ENCODE measurements at regions not wholly inside any gene's neighbourhood (a gene's known extent, or its start where the extent isn't known, plus 50 kb on each side); places are given as distances from the start of the nearest gene placed in this dataset.
A peak's percentile ranks its signal among the peaks of the same experiment; 100 is the strongest.

DNA sequence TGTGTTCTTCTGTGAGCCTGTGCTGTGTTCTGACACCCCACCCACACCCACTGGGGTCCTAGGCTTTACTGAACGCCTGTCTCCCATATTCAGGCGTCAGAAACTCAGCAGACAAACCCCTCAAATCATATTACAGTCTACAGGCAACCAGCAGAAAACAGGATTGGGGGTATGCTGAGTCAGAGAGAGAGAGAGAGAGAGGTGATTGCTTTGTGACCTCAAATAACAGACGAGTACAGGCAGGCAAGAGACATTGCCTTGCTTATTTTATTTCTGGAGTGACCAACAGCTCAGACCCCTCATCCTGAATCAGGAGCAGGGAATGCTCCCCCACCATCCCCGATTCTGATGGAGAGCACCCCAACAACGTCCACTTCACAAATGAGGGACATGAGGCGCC, 473.9 kb downstream of the PMP22 start:
- H3K4me3 ChIP-seq: no peak overlapping the region
- TF ChIP-seq, protein P1, sequence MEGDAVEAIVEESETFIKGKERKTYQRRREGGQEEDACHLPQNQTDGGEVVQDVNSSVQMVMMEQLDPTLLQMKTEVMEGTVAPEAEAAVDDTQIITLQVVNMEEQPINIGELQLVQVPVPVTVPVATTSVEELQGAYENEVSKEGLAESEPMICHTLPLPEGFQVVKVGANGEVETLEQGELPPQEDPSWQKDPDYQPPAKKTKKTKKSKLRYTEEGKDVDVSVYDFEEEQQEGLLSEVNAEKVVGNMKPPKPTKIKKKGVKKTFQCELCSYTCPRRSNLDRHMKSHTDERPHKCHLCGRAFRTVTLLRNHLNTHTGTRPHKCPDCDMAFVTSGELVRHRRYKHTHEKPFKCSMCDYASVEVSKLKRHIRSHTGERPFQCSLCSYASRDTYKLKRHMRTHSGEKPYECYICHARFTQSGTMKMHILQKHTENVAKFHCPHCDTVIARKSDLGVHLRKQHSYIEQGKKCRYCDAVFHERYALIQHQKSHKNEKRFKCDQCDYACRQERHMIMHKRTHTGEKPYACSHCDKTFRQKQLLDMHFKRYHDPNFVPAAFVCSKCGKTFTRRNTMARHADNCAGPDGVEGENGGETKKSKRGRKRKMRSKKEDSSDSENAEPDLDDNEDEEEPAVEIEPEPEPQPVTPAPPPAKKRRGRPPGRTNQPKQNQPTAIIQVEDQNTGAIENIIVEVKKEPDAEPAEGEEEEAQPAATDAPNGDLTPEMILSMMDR (IDR thresholded peaks at IDR 0.05): no peak
- H3K9me3 ChIP-seq: no peaks in the 10 kb centered on the region
- H3K4me1 ChIP-seq: no peaks in the 10 kb centered on the region
- no peaks in the 10 kb centered on the region for H3K27me3 ChIP-seq
- no peaks in the 10 kb centered on the region for H3K36me3 ChIP-seq
- 38 to 51% methylated on average over 6 of the region's 6 CpGs for WGBS, 2 donors
- no peak for FAIRE-seq
- intact Hi-C loops (cut with DNase I): no loop called here
- H3K27ac ChIP-seq: no peak overlapping the region
- DNase-seq: no peak
- ATAC-seq: no peak

DNA sequence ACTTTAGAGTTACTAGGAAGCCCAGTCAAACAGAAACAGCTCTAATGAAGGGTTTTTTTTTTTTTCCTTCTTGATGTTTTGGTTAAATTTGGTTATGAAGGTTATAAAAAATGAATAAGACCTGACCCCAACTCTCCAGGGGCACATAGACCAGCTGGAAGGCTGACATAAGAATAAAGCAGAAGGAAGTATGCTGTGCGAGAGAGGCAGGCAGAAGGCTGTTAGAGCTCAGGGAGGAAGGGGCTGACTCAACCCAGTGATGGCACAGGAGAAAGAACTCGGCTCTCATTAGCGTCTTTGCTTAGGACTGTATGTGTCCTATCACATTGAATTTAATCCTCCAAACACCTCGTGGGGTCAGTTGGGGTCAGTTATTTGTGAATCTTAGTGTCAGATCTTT, 474.6 kb downstream of the PMP22 start:
- intact Hi-C loops (cut with DNase I): no loop called here
- no peak for FAIRE-seq
- no peaks in the 10 kb centered on the region for H3K36me3 ChIP-seq
- WGBS, 2 donors: 42 to 72% methylated on average over 4 of the region's 4 CpGs
- no peak for ATAC-seq
- no peak overlapping the region for H3K27ac ChIP-seq
- H3K4me1 ChIP-seq: no peaks in the 10 kb centered on the region
- H3K27me3 ChIP-seq: no peaks in the 10 kb centered on the region
- no peak for DNase-seq
- no peak overlapping the region for H3K4me3 ChIP-seq
- TF ChIP-seq, protein P1 (IDR thresholded peaks at IDR 0.05): no peak
- H3K9me3 ChIP-seq: no peaks in the 10 kb centered on the region

DNA sequence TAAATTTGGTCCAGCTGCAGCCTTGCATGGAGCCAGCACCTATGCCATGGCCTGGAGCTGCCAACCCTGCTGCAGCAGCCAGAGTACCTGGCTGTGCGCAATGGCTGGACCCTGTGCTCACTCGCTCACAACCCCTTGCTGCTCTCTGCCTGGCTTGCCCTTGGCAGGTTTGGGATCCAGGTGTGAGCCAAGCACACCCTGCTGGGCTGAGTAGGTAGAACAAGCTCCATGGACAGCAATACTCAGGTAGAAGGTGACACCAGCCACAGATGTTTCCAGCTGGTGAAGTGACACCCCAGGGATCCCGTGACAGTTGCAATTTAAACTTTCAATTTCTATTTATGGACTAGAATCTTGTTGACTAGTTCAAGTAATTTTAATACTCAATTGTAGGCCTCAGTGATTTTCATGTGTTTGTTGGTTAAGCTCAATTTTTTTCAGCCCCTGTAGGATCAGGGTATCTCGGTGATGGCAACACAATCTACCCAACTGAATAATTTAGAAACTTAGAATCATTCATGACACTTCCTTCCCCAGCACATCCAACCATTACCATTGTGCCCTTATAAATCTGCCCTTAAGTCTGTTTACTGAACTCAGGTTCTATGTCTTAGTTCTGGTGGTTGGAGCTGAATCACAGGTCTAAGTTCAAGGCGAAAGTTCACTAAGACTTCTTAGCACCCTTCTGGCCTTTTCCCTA, 480.0 kb downstream of the PMP22 start:
- TF ChIP-seq, protein P1 (IDR thresholded peaks at IDR 0.05): no peak
- 88 to 96% methylated on average over 5 of the region's 5 CpGs for WGBS, 2 donors
- Histone ChIP-seq H3K9me3 (no peaks in the 10 kb centered on the region), H3K36me3 (no peaks in the 10 kb centered on the region), H3K4me1 (no peaks in the 10 kb centered on the region), H3K4me3 (no peak overlapping the region), H3K27ac (no peak overlapping the region), H3K27me3 (no peaks in the 10 kb centered on the region)
- ATAC-seq (peak in 2 of 4 donors; percentile 31 to 59), FAIRE-seq (no peak), DNase-seq (no peak)
- intact Hi-C loops (cut with DNase I): no loop called here

GRCh38 chr17:14781123-14781522, 480.2 kb downstream of the HS3ST3B1 start:
- Histone ChIP-seq H3K4me1 (no peaks in the 10 kb centered on the region), H3K27ac (no peak overlapping the region), H3K36me3 (no peaks in the 10 kb centered on the region), H3K4me3 (no peak overlapping the region), H3K9me3 (no peaks in the 10 kb centered on the region), H3K27me3 (no peaks in the 10 kb centered on the region)
- WGBS, 2 donors: 85 to 92% methylated on average over 2 of the region's 2 CpGs
- TF ChIP-seq, protein P1 (IDR thresholded peaks at IDR 0.05): no peak
- ATAC-seq: no peak
- intact Hi-C loops (cut with DNase I): no loop called here
- FAIRE-seq: no peak
- DNase-seq: no peak

- 44 to 45% methylated on average over 13 of the region's 13 CpGs for WGBS, 2 donors
- ATAC-seq (no peak), FAIRE-seq (no peak), DNase-seq (no peak)
- Histone ChIP-seq H3K27ac (no peak overlapping the region), H3K36me3 (no peaks in the 10 kb centered on the region), H3K9me3 (no peaks in the 10 kb centered on the region), H3K4me1 (no peaks in the 10 kb centered on the region), H3K27me3 (no peaks in the 10 kb centered on the region), H3K4me3 (no peak overlapping the region)
- intact Hi-C loops (cut with DNase I): no loop called here
- TF ChIP-seq, protein P1 (IDR thresholded peaks at IDR 0.05): no peak
These were observed 479.3 kb downstream of the HS3ST3B1 start for GRCh38 chr17:14780097-14780651.
